ENCODE measurements at regions not wholly inside any gene's neighbourhood (a gene's known extent, or its start where the extent isn't known, plus 50 kb on each side); places are given as distances from the start of the nearest gene placed in this dataset.
A peak's percentile ranks its signal among the peaks of the same experiment; 100 is the strongest.
"Not testable (repeated sequence)": the region's sequence is repeated elsewhere in the genome, so short reads cannot be mapped to it uniquely, and the experiment has no call there.

DNA sequence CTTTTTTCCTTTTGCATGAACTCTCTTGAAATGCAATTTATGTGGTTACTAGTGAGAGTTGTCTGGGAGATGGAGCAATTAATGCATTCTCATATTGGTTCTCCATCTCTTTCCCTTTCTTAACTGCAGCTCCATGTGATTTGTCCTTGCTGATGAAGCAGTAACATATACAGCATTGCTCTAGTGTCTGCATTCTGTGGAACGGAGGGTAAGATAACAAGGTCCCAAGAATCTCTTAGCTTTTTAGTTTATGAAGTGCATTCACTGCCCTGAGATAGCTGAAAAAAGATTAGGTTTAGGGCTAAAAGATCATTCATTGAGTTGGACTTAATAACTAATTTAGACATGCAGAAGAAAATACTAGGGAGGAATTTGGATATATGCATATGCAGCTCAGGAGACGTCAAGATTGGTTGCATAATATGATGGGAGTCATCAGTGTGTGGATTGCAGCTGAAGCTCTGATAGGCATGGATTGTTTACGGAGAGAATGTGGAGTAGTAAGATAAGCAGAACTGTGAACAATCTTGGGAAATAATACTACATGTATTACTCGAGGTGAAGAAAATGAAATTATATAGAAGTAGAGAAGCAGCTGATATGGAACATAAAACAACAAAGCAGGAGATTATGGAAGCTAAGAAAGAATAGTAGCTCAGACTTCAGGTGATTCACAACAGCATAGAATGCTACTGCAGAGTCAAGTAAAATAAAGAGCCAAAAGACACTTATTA is 404.7 kb downstream of the ARL4A start:
- DNase-seq (ENCODE audit: low spot score): no peak

DNA sequence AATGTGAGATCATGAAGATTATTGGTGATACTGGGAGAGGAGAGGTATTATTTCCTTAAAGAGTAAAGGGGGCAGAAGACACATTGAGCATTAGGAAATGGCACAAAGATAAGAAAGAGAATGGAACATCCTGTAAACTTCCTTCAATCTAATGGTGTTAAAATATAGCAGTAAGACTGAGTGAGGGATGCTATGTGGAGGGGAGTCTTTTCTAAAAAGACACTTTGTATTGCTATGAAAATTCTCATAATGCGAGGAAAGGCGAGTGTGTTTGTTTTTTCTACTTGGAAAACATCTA is 405.2 kb downstream of the ARL4A start:
- DNase-seq (ENCODE audit: low spot score): no peak

DNA sequence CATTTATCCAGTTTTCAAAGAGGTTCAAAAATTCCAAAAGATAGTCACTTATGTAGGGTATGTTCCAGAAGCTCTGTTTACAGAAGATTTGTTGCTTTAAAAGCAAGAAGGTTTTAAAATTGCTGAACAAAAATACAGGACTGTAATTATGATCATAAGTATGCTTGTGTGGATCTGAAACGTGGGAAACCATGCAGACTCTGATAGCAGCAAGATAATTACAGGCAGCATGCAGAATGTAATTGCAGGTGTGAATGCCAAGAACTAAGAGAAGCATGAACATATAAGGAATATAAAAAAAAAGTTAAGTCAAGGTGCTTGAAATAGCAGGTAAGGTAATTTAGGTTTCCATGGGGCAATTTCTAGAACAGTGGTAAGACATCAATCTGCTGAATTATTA is 405.7 kb downstream of the ARL4A start:
- no peak for DNase-seq (ENCODE audit: low spot score)

DNA sequence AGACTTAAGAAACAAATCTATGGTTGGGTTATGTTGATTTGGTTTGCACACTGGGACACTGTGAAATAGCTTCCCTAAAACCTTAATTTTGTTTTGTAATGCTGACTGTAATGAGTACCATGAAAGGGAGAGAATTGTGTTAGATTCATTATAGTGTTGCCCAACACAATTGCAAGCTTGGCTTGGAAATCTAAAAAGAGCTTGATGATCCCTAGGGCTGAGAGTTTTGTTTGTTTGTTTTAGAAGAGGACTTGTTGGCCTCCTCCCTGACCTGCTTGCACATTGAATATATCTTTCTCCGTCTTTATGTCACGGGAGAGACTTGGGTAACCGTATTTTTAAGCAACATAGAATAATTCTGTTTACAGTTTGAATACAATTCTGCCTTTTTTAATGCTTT is 410.1 kb downstream of the ARL4A start:
- no peak for DNase-seq (ENCODE audit: low spot score)

DNA sequence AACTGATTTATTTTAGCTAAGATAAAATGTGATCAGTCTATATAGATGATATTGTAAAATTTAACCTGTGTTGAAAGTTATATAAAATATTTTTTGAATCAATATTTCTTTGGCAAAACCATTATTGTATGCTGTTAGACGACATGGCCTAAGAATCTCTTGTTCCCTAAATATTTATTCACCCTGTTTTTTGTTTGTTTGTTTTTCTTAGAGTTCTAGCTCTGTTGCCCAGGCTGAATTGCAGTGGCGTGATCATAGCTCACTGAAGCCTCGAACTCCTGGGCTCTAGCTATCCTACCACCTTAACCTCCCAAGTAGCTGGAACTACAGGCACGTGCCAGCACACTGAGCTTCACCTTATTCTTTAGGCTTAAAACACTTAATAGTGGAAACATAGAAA is 410.7 kb downstream of the ARL4A start:
- no peak for DNase-seq (ENCODE audit: low spot score)

DNA sequence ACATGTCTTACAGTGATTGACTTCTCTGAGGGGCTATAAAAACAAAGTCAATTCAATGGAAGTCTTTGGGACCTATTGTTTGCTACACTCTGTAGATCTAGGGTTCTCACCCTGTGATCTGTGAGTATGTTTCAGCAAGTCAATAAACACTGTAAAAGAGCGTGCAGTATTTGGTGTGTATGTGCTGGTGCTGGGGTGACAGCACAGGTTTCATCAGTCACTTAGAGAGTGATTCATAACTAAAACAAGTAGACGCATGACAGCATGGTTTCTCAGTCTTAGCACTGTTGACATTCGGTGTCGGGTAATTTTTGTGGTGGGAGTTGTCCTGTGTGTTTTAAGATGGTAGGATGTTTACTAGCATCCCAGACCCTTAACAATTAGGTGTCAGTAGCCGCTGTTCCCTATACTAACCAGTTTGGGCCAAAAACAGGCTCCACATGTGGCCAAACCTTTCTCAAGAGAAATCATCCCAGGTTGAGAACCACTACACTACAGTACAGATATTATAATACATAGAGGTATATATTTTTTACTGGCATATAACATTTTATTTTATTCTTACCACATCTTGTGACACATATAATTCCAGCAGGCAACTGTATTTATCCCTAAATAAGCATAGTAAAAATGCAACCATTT is 411.8 kb downstream of the ARL4A start:
- no peak for DNase-seq (ENCODE audit: low spot score)

DNA sequence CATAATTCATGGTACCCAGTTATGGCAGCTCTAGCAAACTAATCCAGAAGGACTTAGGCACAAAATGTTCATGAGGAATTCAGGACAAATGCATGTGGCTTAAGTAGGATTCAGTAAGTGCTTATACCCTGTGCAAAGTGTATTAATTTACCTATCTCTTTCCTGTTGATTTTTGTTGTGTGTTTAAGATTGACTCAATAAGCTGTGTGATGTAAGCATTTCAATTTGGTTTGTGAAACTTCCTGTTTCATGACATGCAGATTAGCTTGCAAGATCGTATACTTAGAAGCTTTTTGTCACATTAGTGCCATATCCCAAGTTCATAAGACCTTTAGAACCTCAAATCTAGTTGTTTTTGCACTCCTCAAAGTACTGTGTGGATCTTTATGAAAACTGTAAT is 416.7 kb downstream of the ARL4A start:
- no peak for DNase-seq (ENCODE audit: low spot score)

DNA sequence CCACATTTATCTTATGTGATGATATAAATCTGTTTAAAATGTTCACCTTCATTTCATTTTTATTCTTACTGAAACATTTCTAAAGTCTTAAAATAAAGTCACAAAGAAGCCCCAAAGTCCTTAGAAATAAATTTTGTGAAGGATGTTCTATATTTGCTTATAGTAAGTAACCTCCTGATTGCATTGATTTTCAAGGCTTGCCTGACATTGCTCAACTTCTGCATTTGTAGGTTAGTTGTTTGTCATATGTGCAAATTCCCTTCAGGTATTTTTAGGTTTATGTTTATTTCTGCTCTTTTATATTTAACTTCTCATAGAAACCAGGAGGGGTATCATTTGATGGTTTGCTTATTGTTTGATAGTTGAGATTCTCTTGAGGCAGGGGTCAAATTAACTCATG is 417.8 kb downstream of the ARL4A start:
- no peak for DNase-seq (ENCODE audit: low spot score)

DNA sequence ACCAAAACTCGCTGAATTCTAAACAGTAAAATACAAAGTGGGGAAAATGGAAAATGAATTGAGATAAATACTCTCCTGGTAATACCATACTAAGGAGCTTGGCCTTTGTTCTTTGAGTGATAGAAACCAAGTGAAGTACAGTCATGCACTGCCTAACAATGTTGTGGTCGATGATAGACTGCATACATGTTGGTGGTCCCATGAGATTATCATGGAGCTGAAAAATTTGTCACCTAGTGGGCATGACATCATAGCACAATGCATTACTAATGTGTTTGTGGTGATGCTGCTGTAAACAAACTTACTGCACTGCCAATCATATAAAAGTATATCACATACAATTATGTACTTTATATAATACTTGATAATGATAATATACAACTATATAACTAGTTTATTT is 419.1 kb downstream of the ARL4A start:
- no peak for DNase-seq (ENCODE audit: low spot score)

DNA sequence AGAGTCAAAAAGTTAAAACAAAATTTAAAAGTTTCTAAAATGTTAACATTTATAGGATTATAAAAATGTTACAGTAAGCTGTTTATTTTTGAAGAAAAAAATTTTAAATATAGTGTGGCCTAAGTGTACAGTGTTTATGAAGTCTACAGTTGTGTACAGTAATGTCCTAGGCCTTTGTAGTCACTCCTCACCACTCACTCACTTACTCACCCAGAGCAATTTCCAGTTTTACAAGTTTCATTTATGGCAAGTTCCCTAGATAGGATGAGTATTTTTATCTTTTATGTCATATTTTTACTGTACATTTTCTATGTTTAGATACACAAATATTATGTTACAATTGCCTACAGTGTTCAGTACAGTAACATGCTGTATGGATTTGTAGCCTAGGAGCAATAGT is 419.9 kb downstream of the ARL4A start:
- no peak for DNase-seq (ENCODE audit: low spot score)

DNA sequence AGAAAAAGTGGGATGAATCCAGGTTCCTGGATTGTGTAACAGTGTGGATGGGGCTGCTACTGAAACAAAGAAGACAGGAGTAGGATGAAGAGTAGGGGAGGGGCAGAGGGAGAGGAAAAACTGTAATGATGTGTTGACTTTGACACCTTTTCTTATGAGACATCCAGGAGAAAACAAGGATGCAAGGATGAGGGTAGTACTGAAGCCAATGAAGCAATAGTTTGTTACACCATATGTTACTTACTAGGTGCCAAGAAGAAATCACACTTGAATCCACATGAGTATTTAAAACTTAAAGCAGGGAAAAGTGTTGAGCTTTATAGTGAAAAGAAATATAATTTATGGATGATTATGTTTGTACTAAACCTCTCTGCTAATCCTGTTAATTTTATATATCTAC is 420.6 kb downstream of the ARL4A start:
- DNase-seq (ENCODE audit: low spot score): no peak

DNA sequence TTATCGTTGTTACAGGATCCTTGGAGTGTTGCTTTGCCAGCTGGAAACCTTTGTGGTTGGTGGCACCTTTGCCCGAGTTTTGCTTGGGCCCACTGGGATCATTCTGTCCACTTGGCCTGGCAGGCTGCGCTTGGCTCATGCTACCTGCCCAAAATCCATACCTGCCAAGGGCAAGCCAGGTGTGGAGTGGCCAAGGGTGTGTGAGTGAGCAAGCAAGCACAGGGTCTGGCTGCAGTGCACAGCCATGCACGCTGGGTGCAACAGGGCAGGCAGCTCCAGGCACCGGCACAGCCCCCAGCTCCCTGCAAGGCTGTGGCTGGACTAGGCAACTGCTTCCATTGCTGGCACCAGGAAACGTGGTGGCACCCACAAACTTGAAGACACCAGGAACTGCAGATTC is 421.8 kb downstream of the ARL4A start:
- DNase-seq (ENCODE audit: low spot score): no peak

DNA sequence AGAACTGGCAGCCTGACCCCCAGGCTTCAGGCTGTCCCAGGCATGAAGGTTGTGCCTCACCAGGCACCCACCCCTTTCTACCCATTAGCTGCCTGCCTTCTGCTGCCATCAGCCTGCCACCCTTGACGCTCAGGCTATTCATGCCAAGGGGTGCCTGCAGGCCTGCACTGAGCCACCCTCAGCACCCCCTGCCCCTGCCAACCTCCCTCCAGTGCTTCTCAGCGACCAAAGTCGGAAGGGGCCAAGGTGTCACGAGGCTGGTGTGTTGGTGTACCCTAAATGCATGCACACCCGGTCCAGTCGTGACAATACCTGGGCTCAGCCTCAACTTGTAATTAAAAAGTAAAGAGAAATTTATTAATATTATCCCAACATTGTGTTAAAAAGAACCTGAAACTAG is 422.7 kb downstream of the ARL4A start:
- DNase-seq (ENCODE audit: low spot score): no peak

DNA sequence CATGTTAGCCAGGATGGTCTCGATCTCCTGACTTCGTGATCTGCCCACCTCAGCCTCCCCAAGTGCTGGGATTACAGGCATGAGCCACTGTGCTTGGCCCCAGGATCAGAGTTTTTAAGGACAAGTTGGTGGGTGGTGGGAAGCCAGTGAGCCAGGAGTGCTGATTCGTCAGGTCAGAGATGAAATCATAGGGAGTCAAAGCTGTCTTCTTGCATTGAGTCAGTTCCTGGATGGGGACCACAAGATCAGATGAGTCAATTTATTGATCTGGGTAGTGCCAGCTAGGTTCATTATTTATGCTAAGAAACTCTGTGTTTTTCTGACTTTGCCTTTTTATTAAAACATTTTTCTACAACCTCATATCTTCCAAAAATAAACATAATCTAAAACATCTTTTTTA is 423.8 kb downstream of the ARL4A start:
- no peak for DNase-seq (ENCODE audit: low spot score)

DNA sequence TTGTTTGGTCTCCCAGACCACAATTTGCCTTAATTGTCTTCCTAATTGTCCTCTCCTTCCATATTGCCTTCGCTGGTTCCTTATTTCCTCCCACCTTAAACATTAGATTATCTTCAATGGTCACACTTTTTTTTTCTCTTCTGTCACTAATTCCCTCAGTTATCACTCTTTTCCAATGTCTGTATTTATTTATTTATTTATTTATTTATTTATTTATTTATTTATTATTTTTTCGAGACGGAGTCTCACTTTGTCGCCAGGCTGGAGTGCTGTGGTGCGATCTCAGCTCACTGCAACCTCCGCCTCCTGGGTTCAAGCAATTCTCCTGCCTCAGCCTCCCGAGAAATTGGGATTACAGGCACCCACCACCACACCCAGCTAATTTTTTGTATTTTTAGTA is 426.8 kb downstream of the ARL4A start:
- not testable (repeated sequence) for DNase-seq (ENCODE audit: low spot score)

DNA sequence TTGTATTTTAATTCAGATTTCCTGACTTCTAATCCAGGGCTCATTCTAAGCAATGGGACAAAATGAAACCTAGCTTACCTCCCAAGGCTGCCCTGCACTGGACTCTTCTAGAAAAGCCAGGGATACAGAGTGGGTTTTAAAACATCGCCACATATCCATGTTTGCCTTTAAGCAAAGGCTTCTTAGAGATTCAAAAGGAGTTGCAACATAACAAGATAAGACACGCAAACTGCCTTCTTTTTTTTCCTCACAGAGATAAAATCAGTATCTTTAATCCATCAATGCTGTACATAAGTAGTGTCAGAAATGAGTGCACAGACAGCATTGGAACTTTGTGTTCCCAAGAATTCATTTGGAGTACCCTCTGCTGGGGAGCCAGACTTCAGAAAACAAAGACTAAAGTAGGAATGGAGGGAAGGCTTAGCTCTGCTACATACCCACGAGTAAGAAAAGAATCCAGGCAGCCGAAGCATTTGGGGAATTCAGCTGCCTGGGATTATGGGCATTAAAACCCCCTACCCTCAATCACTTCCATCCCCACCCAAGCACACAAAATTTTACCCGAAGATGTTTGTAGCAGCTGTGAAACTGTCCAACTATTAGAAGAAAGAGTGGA is 427.8 kb downstream of the ARL4A start:
- peak; percentile 44 for DNase-seq (ENCODE audit: low spot score)

DNA sequence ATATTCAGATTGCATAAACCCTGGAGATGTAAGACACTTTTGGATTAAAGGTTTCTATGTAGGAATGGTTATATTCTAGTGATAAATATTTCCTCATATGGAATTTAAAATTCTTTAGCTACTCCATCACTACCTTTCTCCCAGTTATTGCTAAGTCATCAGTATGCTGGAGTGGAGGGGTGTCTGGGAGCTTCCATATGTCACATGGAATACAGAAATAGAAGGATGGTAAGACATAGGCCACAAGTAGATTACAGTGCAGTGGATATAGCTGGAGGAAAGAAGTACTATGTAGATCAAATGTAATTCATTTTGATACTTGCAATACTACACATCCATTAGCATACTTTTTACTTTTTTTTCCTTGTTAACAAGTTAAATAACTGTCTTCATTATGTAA is 428.4 kb downstream of the ARL4A start:
- no peak for DNase-seq (ENCODE audit: low spot score)

DNA sequence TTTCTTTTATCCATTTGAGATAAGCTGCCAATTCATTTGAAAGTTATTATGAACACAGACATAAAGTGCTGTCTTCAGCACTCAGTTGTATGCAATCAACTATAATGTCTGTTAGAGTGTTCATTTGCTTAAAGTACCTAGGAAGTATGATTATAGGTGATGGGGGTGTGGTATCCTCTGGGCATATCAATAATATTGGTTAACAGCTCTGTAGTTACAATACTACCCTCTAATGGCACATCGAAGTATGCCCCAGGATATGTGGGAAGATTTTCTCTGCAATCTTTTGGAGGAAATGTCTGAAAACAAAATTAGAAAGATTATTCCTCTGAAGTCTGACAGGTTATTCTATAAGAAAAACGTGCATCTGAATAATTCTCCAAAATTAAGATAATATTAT is 429.7 kb downstream of the ARL4A start:
- DNase-seq (ENCODE audit: low spot score): peak; percentile 61

DNA sequence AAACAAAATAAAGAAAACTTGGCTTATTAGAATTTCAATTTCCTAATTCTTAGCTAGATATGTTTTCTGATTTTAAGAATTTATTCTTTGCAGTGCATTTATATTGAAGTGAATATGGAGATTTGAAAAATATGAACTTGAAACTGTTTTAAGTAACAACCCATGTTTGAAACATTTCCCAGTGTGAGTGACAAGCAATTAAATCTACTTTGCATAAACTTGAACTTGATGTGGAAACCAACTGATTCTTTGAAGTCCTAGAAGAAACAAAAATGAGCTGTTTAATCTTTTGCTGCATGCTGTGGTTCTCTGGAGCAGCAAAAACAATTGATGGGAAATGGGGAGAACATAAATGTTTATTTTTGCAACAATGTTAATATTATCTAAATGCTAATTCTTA is 430.2 kb downstream of the ARL4A start:
- DNase-seq (ENCODE audit: low spot score): no peak

DNA sequence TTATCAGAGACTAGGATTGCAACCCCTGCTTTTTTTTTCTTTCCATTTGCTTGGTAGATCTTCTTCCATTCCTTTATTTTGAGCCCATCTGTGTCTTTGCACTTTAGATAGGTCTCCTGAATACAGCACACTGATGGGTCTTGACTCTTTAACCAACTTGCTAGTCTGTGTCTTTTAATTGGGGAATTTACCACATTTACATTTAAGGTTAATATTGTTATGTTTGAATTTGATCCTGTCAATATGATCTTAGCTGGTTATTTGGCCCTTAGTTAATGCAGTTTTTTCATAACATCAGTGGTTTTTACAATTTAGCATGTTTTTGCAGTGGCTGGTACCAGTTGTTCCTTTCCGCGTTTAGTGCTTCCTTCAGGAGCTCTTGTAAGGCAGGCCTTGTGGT is 437.2 kb downstream of the ARL4A start:
- DNase-seq (ENCODE audit: low spot score): not testable (repeated sequence)

DNA sequence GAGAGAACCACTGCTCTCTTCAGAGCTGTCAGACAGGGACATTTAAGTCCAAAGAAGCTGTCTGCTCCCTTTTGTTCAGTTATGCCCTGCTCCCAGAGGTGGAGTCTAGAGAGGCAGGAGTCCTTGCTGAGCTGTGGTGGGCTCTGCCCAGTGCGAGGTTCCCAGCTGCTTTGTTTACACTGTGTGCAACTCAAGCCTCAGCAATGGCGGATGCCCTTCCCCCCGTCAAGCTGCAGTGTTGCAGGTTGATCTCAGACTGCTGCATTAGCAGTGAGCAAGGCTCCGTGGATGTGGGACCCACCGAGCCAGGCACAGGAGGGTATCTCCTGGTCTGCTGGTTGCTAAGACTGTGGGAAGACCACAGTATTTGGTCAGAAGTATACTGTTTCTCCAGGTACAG is 438.9 kb downstream of the ARL4A start:
- no peak for DNase-seq (ENCODE audit: low spot score)

DNA sequence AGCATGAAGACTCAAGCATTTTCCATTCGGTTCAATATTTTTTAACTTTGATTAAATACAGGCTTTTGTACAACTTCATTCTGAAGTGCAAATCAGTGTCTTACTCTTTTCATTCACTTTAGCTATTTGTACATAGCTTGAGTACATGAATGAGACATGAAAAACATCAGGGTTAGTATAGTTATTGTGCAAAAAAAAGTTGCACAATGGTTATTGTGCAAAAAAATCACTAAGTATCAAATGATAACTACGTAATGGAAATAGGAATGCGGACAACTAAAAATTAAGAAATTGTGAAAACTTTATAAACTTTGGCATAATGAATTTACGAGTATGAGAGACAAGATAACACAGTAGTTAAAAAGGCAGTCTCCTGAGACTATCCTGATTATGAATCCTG is 442.9 kb downstream of the ARL4A start:
- DNase-seq (ENCODE audit: low spot score): no peak

DNA sequence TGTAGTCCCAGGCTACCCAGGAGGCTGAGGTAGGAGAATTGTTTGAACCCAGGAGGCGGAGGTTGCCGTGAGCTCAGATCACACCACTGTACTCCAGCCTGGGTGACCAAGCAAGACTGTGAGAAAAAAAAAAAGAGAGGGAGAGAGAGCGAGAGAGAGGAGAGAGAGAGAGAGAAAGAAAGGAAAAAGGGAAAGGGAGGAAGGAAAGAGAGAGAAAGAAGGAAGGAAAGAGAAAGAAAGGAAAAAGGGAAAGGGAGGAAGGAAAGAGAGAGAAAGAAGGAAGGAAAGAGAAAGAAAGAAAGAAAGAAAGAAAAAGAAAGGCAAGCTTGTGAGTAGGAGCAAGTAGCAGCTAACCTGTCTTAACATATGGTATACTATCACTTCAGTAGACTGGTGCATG is 443.5 kb downstream of the ARL4A start:
- DNase-seq (ENCODE audit: low spot score): not testable (repeated sequence)

DNA sequence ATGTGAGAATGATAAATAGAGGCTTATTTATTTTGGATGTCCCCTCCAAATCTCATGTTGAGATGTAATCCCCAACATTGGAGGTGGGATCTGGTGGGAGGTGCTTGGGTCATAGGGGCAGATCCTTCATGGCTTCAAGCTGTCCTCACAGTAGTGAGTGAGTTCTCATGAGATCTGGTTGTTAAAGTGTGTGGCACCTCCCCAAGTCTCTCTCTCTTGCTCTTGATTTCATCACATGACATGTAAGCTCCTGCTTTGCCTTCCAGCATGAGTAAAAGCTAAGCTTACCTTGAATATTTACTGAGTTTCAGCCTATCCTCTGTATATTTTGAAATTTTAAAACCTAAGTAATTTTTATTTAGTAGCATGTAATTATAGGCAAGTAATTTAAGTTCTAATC is 444.9 kb downstream of the ARL4A start:
- DNase-seq (ENCODE audit: low spot score): no peak

All from HT-29 (cell line).